ENCODE measurements at regions not wholly inside any gene's neighbourhood (a gene's known extent, or its start where the extent isn't known, plus 50 kb on each side); places are given as distances from the start of the nearest gene placed in this dataset.

GRCh38 chr12:23025372-23026016 lies 400.5 kb downstream of the ETNK1 start:
- ATAC-seq: no peak
- Mint-ChIP-seq H3K36me3 (no peaks in the 10 kb centered on the region), H3K9me3 (no peaks in the 10 kb centered on the region), H3K4me1 (no peaks in the 10 kb centered on the region), H3K4me3 (no peak overlapping the region), H3K27ac (no peak overlapping the region)
- DNase-seq (ENCODE audit: low spot score in 2 of 2): no peak

- no peak for DNase-seq (ENCODE audit: low spot score in 2 of 2)
Measured at GRCh38 chr12:23028158-23028802, 403.3 kb downstream of the ETNK1 start.

GRCh38 chr12:23029185-23029584 lies 404.2 kb downstream of the ETNK1 start:
- no peak for ATAC-seq
- no peaks in the 10 kb centered on the region for H3K9me3 Mint-ChIP-seq
- no peaks in the 10 kb centered on the region for H3K4me1 Mint-ChIP-seq
- H3K36me3 Mint-ChIP-seq: no peaks in the 10 kb centered on the region
- H3K4me3 Mint-ChIP-seq: no peak overlapping the region
- H3K27ac Mint-ChIP-seq: no peak overlapping the region
- no peak for DNase-seq (ENCODE audit: low spot score in 2 of 2)

More at GRCh38 chr12:23028158-23028802, 403.3 kb downstream of the ETNK1 start:
- Mint-ChIP-seq H3K27ac (no peak overlapping the region), H3K4me3 (no peak overlapping the region), H3K36me3 (no peaks in the 10 kb centered on the region), H3K9me3 (no peaks in the 10 kb centered on the region), H3K4me1 (no peaks in the 10 kb centered on the region)
- no peak for ATAC-seq

- no peak overlapping the region for H3K27ac Mint-ChIP-seq
- ATAC-seq: no peak
- DNase-seq (ENCODE audit: low spot score in 2 of 2): no peak
- peaks cover 5% of the 10 kb centered on the region for H3K9me3 Mint-ChIP-seq
- H3K4me3 Mint-ChIP-seq: no peak overlapping the region
- H3K4me1 Mint-ChIP-seq: no peaks in the 10 kb centered on the region
- no peaks in the 10 kb centered on the region for H3K36me3 Mint-ChIP-seq
Measured at GRCh38 chr12:23039834-23040233, 414.9 kb downstream of the ETNK1 start.

GRCh38 chr12:23041774-23042173 lies 416.8 kb downstream of the ETNK1 start:
- ATAC-seq: no peak
- Mint-ChIP-seq H3K9me3 (peaks cover 4% of the 10 kb centered on the region), H3K4me1 (no peaks in the 10 kb centered on the region), H3K4me3 (no peak overlapping the region), H3K27ac (no peak overlapping the region), H3K36me3 (no peaks in the 10 kb centered on the region)
- no peak for DNase-seq (ENCODE audit: low spot score in 2 of 2)

- H3K36me3 Mint-ChIP-seq: no peaks in the 10 kb centered on the region
- peaks cover 5% of the 10 kb centered on the region for H3K9me3 Mint-ChIP-seq
- no peaks in the 10 kb centered on the region for H3K4me1 Mint-ChIP-seq
- DNase-seq (ENCODE audit: low spot score in 2 of 2): no peak
- no peak overlapping the region for H3K4me3 Mint-ChIP-seq
- no peak overlapping the region for H3K27ac Mint-ChIP-seq
- no peak for ATAC-seq
Measured at GRCh38 chr12:23043646-23044045, 418.7 kb downstream of the ETNK1 start.

GRCh38 chr12:23049180-23049579 lies 424.2 kb downstream of the ETNK1 start:
- Mint-ChIP-seq H3K4me1 (no peaks in the 10 kb centered on the region), H3K9me3 (peaks cover 5% of the 10 kb centered on the region), H3K36me3 (no peaks in the 10 kb centered on the region), H3K4me3 (no peak overlapping the region), H3K27ac (no peak overlapping the region)
- no peak for ATAC-seq
- no peak for DNase-seq (ENCODE audit: low spot score in 2 of 2)

GRCh38 chr12:23055004-23055403 lies 430.0 kb downstream of the ETNK1 start:
- DNase-seq (ENCODE audit: low spot score in 2 of 2) (no peak), ATAC-seq (no peak)
- H3K4me1 Mint-ChIP-seq: no peaks in the 10 kb centered on the region
- H3K9me3 Mint-ChIP-seq: no peaks in the 10 kb centered on the region
- no peak overlapping the region for H3K27ac Mint-ChIP-seq
- no peaks in the 10 kb centered on the region for H3K36me3 Mint-ChIP-seq
- H3K4me3 Mint-ChIP-seq: no peak overlapping the region

- ATAC-seq (no peak), DNase-seq (ENCODE audit: low spot score in 2 of 2) (no peak)
- Mint-ChIP-seq H3K36me3 (no peaks in the 10 kb centered on the region), H3K9me3 (no peaks in the 10 kb centered on the region), H3K27ac (no peak overlapping the region), H3K4me3 (no peak overlapping the region), H3K4me1 (no peaks in the 10 kb centered on the region)
Measured at GRCh38 chr12:23057571-23057970, 432.6 kb downstream of the ETNK1 start.

GRCh38 chr12:23060161-23060560 lies 435.2 kb downstream of the ETNK1 start:
- no peak overlapping the region for H3K4me3 Mint-ChIP-seq
- no peaks in the 10 kb centered on the region for H3K9me3 Mint-ChIP-seq
- no peaks in the 10 kb centered on the region for H3K4me1 Mint-ChIP-seq
- no peaks in the 10 kb centered on the region for H3K36me3 Mint-ChIP-seq
- H3K27ac Mint-ChIP-seq: no peak overlapping the region
- no peak for ATAC-seq
- DNase-seq (ENCODE audit: low spot score in 2 of 2): no peak

GRCh38 chr12:23063206-23063605 lies 438.2 kb downstream of the ETNK1 start:
- Mint-ChIP-seq H3K36me3 (no peaks in the 10 kb centered on the region), H3K4me1 (no peaks in the 10 kb centered on the region), H3K9me3 (peaks cover 3% of the 10 kb centered on the region), H3K27ac (no peak overlapping the region), H3K4me3 (no peak overlapping the region)
- no peak for DNase-seq (ENCODE audit: low spot score in 2 of 2)
- ATAC-seq: no peak

GRCh38 chr12:23066095-23066494 lies 441.1 kb downstream of the ETNK1 start:
- Mint-ChIP-seq H3K4me1 (no peaks in the 10 kb centered on the region), H3K27ac (no peak overlapping the region), H3K36me3 (no peaks in the 10 kb centered on the region), H3K9me3 (peaks cover 3% of the 10 kb centered on the region), H3K4me3 (no peak overlapping the region)
- DNase-seq (ENCODE audit: low spot score in 2 of 2) (no peak), ATAC-seq (no peak)

- H3K4me1 Mint-ChIP-seq: no peaks in the 10 kb centered on the region
- H3K9me3 Mint-ChIP-seq: peaks cover under 1% of the 10 kb centered on the region
- ATAC-seq: peak; percentile 84
- no peak overlapping the region for H3K27ac Mint-ChIP-seq
- H3K36me3 Mint-ChIP-seq: no peaks in the 10 kb centered on the region
- H3K4me3 Mint-ChIP-seq: no peak overlapping the region
- DNase-seq (ENCODE audit: low spot score in 2 of 2): no peak
Measured at GRCh38 chr12:23083267-23083666, 458.3 kb downstream of the ETNK1 start.

- no peaks in the 10 kb centered on the region for H3K4me1 Mint-ChIP-seq
- no peak for DNase-seq (ENCODE audit: low spot score in 2 of 2)
- no peak overlapping the region for H3K4me3 Mint-ChIP-seq
- peaks cover 3% of the 10 kb centered on the region for H3K9me3 Mint-ChIP-seq
- H3K27ac Mint-ChIP-seq: no peak overlapping the region
- ATAC-seq: peak; percentile 70
- H3K36me3 Mint-ChIP-seq: no peaks in the 10 kb centered on the region
Measured at GRCh38 chr12:23084236-23084995, 459.4 kb downstream of the ETNK1 start.

GRCh38 chr12:23088594-23088993 lies 463.6 kb downstream of the ETNK1 start:
- no peak overlapping the region for H3K4me3 Mint-ChIP-seq
- ATAC-seq: no peak
- H3K9me3 Mint-ChIP-seq: peaks cover 3% of the 10 kb centered on the region
- H3K27ac Mint-ChIP-seq: no peak overlapping the region
- no peaks in the 10 kb centered on the region for H3K4me1 Mint-ChIP-seq
- no peaks in the 10 kb centered on the region for H3K36me3 Mint-ChIP-seq
- DNase-seq (ENCODE audit: low spot score in 2 of 2): no peak

GRCh38 chr12:23093488-23093887 lies 468.5 kb downstream of the ETNK1 start:
- ATAC-seq (no peak), DNase-seq (ENCODE audit: low spot score in 2 of 2) (no peak)
- H3K4me1 Mint-ChIP-seq: no peaks in the 10 kb centered on the region
- H3K27ac Mint-ChIP-seq: no peak overlapping the region
- H3K9me3 Mint-ChIP-seq: peaks cover under 1% of the 10 kb centered on the region
- no peak overlapping the region for H3K4me3 Mint-ChIP-seq
- no peaks in the 10 kb centered on the region for H3K36me3 Mint-ChIP-seq

Measured in stimulated activated effector memory CD8-positive, alpha-beta T cell treated with anti-CD3 and anti-CD28 coated beads, Interleukin-12 subunit alpha, Interleukin-12 subunit beta, amount 100 ng/mL, for 72 hours (primary cell).